ENCODE measurements at regions not wholly inside any gene's neighbourhood (a gene's known extent, or its start where the extent isn't known, plus 50 kb on each side); places are given as distances from the start of the nearest gene placed in this dataset.

GRCh38 chr4:160026721-160027120 is 923.8 kb downstream of the RAPGEF2 start:
- TF ChIP-seq POLR2AphosphoS2 (IDR thresholded peaks at IDR 0.05; ENCODE audit: low read depth, low read length) (no peak), BCL11A (IDR thresholded peaks at IDR 0.05; ENCODE audit: low read depth, low read length) (no peak), STAT3 (IDR thresholded peaks at IDR 0.05; ENCODE audit: low read depth, low read length) (no peak), CTCF (IDR thresholded peaks at IDR 0.05 in 2 of 3, conservative IDR thresholded peaks at IDR 0.05 in 1 of 3; ENCODE audit: control insufficient read depth in 2 of 3, extremely low read depth in 1 of 3, insufficient read depth in 1 of 3, low read depth in 3 of 3, low read length in 3 of 3) (no peak), EZH2 (IDR thresholded peaks at IDR 0.05; ENCODE audit: borderline replicate concordance, control insufficient read depth, low read depth, low read length) (no peak), EP300 (IDR thresholded peaks at IDR 0.05; ENCODE audit: borderline replicate concordance in 1 of 2, control insufficient read depth in 1 of 2, low read depth in 2 of 2, low read length in 2 of 2) (no peak), ZZZ3 (IDR thresholded peaks at IDR 0.05; ENCODE audit: control insufficient read depth, insufficient read length, low read depth) (no peak), WRNIP1 (IDR thresholded peaks at IDR 0.05; ENCODE audit: borderline replicate concordance, low read depth, low read length) (no peak), POLR2AphosphoS5 (IDR thresholded peaks at IDR 0.05; ENCODE audit: low read length) (no peak), NFIC (IDR thresholded peaks at IDR 0.05; ENCODE audit: low read depth, low read length) (no peak), USF2 (IDR thresholded peaks at IDR 0.05; ENCODE audit: borderline replicate concordance, low read depth, low read length) (no peak), CEBPB (IDR thresholded peaks at IDR 0.05; ENCODE audit: borderline replicate concordance in 1 of 2, low read depth in 2 of 2, low read length in 2 of 2) (no peak), HDAC6 (IDR thresholded peaks at IDR 0.05; ENCODE audit: unreplicated experiment) (no peak), TBL1XR1 (IDR thresholded peaks at IDR 0.05; ENCODE audit: low read depth, low read length) (no peak)
